ENCODE measurements at regions not wholly inside any gene's neighbourhood (a gene's known extent, or its start where the extent isn't known, plus 50 kb on each side); places are given as distances from the start of the nearest gene placed in this dataset.

- TF ChIP-seq SREBF1 (IDR thresholded peaks at IDR 0.05; ENCODE audit: borderline replicate concordance, low read depth, low read length) (no peak), NRF1 (conservative IDR thresholded peaks at IDR 0.05 in 1 of 2, IDR thresholded peaks at IDR 0.05 in 1 of 2) (no peak), HDAC6 (IDR thresholded peaks at IDR 0.05; ENCODE audit: low read depth, low read length) (no peak), FOXJ3 (CRISPR knock-in tag; IDR thresholded peaks at IDR 0.05) (no peak), ZNF280A (IDR thresholded peaks at IDR 0.05; ENCODE audit: low read depth, partially characterized antibody) (no peak), ETS1 (conservative IDR thresholded peaks at IDR 0.05; ENCODE audit: control insufficient read depth, low read depth, low read length) (no peak), PRMT5 (CRISPR knock-in tag; IDR thresholded peaks at IDR 0.05) (no peak), EP300 (IDR thresholded peaks at IDR 0.05; ENCODE audit: low read length) (no peak), ZFP1 (CRISPR knock-in tag; IDR thresholded peaks at IDR 0.05) (no peak), FUS (optimal IDR thresholded peaks at IDR 0.05; ENCODE audit: low read depth, low read length) (no peak), NFIX (CRISPR knock-in tag; IDR thresholded peaks at IDR 0.05; ENCODE audit: low read depth) (no peak), RBM34 (IDR thresholded peaks at IDR 0.05; ENCODE audit: borderline replicate concordance, insufficient read depth, low read length) (no peak)
- Histone ChIP-seq H3K27me3 (ENCODE audit: control insufficient read depth in 2 of 2, insufficient read depth in 2 of 2, low read length in 2 of 2) (no peaks in the 10 kb centered on the region; a peak in 1 of 5 replicates), H3K4me1 (replicated peaks in 1 of 2; ENCODE audit: control insufficient read depth in 2 of 2, insufficient read depth in 2 of 2, low read length in 2 of 2) (no peaks in the 10 kb centered on the region), H3K9ac (ENCODE audit: insufficient read depth in 1 of 2, low read depth in 2 of 2, low read length in 2 of 2) (no peak overlapping the region), H3K4me2 (ENCODE audit: insufficient read depth, low read length) (no peak overlapping the region), H3K4me3 (no peak overlapping the region), H3K79me2 (ENCODE audit: control insufficient read depth, insufficient read depth, low read length) (no peaks in the 10 kb centered on the region), H3K9me1 (ENCODE audit: control insufficient read depth, insufficient read depth, low read length) (no peaks in the 10 kb centered on the region), H4K20me1 (replicated peaks; ENCODE audit: control insufficient read depth, insufficient read depth, low read length) (no peaks in the 10 kb centered on the region), H2AFZ (ENCODE audit: low read depth, low read length) (no peak overlapping the region), H3K27ac (ENCODE audit: extremely low read depth, low read depth, low read length) (no peak overlapping the region), H3K9me3 (replicated peaks; ENCODE audit: control insufficient read depth, insufficient read depth, low read depth, low read length) (no peaks in the 10 kb centered on the region), H3K36me3 (ENCODE audit: control insufficient read depth, insufficient read depth, low read length) (no peaks in the 10 kb centered on the region)
- ChIA-PET CTCF (ENCODE audit: low intra/inter-chr PET ratio) (no interaction called here), POLR2A (interaction anchor here (1.4 kb wide), 1 partner anchor 10 kb away, joined by 5 read pairs; no protein-coding TSS in a partner anchor)
- FAIRE-seq (no peak), DNase-seq (ENCODE audit: extremely low read depth in 1 of 4, low spot score in 3 of 4) (no peak), ATAC-seq (no peak)
- 2% methylated on average over 4 of the region's 4 CpGs for WGBS (ENCODE audit: insufficient coverage, low coverage, missing lambda C conversion rate)
- BruUV-seq (replicated peaks), result no TSS peak
- intact Hi-C loops (cut with micrococcal nuclease), result no loop called here
- in situ Hi-C loops (cut with MboI), result no loop called here
These were observed 205.9 kb downstream of the PHLDA1 start for GRCh38 chr12:75825686-75826085.
